NT2/D1 (cell line): ENCODE measurements at regions not wholly inside any gene's neighbourhood (a gene's known extent, or its start where the extent isn't known, plus 50 kb on each side); places are given as distances from the start of the nearest gene placed in this dataset.

ENCODE experiments used
- SUZ12 ChIP-seq: IDR thresholded peaks from 2 replicates; pipeline ENCODE4 v1.6.1; 2011; ENCODE audit not compliant: insufficient read length, insufficient read depth; ENCODE audit errors: extremely low read depth
- YY1 ChIP-seq: IDR thresholded peaks from 2 replicates; pipeline ENCODE4 v1.6.1; 2011; ENCODE audit not compliant: insufficient read length, insufficient read depth
- ZNF274 ChIP-seq: IDR thresholded peaks from 2 replicates; pipeline ENCODE4 v1.6.1; 2011; ENCODE audit warnings: mild to moderate bottlenecking, low read depth, low read length

DNA sequence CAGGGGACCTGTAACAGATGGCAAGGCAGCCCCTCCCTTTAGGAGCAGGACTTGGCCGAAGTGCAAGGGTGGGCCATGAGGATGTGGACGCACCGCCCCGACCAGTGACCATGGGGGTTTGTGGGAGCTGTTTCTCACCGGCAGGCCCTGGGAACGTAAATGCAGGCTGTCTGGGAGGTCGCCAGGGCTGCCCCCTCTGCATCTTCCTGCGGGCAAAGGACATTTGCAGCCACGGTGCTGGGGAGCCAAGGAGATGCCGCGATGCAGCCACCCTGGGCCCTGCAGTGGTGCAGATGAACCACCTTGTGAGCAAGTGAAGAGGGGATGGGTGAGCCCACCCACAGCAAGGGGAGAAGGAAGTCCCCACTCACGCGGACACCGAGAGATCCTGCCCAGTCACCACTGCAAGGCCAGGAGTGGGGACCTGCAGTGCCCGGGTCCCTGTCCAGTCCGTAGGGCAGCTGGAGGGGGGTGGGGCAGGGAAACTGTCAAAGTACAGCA, 121.1 kb downstream of the SIK1 start:
- TF ChIP-seq YY1 (no peak), SUZ12 (no peak), ZNF274 (no peak)
